GM12875 (cell line): ENCODE measurements at regions not wholly inside any gene's neighbourhood (a gene's known extent, or its start where the extent isn't known, plus 50 kb on each side); places are given as distances from the start of the nearest gene placed in this dataset.

ENCODE experiments used
- H3K4me3 ChIP-seq: one replicate; pipeline ENCODE4 v1.5.1; 2011; ENCODE audit warnings: low read depth, low read length, control low read depth
- TF ChIP-seq, protein P1 (sequence below): IDR thresholded peaks from 2 replicates; pipeline ENCODE4 v1.5.1; 2011; ENCODE audit warnings: low read depth, mild to moderate bottlenecking, control low read depth, inconsistent platforms, low read length, moderate library complexity, borderline replicate concordance; ENCODE audit not compliant: insufficient read depth

DNA sequence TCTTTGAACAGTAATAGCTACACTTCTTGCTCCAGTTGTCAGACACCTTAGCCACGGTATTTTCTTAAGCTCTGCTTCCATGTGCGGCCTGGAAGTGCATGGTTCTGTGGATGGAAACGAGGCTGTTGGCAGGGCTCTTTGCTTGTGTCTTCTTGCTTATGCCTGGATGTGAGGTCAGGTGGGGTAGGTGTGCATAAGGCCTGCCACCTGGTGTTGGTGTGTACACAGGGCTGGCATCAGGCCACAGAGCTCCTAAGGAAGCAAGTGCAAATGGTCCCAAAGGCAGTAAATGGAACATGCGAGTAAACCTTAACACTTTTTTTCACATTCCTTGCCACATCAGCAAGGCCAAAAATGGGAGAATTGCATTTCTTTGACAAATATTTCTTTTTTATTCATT lies 158.1 kb upstream of the GMDS start:
- TF ChIP-seq, protein P1, sequence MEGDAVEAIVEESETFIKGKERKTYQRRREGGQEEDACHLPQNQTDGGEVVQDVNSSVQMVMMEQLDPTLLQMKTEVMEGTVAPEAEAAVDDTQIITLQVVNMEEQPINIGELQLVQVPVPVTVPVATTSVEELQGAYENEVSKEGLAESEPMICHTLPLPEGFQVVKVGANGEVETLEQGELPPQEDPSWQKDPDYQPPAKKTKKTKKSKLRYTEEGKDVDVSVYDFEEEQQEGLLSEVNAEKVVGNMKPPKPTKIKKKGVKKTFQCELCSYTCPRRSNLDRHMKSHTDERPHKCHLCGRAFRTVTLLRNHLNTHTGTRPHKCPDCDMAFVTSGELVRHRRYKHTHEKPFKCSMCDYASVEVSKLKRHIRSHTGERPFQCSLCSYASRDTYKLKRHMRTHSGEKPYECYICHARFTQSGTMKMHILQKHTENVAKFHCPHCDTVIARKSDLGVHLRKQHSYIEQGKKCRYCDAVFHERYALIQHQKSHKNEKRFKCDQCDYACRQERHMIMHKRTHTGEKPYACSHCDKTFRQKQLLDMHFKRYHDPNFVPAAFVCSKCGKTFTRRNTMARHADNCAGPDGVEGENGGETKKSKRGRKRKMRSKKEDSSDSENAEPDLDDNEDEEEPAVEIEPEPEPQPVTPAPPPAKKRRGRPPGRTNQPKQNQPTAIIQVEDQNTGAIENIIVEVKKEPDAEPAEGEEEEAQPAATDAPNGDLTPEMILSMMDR, result no peak
- H3K4me3 ChIP-seq, result no peak overlapping the region

DNA sequence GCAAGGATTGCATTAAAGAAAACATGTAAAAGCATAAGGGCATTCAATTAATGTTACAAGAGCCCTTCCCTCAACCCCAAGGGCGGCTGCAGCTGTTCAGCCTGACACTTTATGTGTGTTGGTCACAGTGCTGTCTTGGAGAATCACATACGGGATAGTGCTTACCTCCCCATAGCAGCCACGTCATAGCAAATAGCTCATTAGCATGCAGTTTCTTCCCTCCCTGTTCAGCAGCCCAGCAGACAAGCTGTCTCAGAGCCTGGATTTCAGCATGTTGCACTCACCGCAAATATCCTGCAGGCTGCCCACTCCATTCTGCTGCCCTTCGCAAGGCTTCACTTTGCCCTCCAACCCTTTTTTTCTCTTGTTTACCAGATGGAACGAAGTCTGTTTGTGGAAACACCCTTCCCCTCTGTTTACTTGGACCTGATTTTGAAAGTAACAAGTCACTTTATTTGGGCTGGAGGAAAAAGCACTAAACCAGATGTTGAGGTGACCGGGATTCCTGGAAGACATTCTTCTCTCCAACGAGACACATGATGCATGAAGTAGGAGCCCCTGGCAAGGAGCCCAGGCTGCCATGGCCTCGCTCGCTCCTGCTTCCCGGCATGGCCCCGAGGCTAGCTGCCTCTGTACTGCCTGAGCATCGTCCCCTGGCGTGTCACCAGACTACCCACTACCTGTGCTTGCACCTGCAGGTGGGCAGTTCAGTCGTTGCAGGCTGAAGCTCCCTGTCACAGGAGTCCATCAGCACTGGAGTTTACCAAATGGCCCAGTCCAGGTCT lies 151.6 kb upstream of the GMDS start:
- H3K4me3 ChIP-seq, result no peak overlapping the region

DNA sequence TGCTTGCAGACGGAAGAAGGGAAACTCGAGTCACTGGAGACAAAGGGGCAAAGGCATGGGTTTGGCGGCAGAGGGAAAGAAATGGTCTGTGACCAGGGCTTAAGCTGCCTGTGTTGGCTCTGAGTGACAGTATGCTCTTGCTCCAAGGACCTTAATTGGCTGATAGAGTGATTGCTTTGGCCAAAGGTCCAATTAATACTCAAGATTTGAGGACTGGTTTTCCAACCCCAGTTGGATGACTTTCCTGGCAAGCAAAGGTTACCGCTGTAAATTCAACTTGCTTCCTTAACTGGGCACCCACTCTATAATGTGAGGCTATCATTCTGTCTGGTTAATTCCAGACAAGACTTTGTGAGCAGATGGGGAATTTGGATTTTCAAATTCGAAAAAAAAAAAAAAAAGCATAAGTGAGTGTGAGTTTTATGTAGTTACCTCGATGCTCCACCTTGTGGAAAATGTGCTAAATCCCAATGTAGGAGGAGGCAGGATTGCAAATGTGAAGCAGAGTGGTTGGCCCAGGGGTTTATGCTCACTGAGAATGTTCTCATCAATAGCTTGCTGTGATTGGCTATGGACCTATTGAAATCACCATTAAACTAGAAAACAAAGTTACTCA lies 150.7 kb upstream of the GMDS start:
- H3K4me3 ChIP-seq, result no peak overlapping the region
- TF ChIP-seq, protein P1, result no peak

More for the DNA sequence above, 151.6 kb upstream of the GMDS start:
- TF ChIP-seq, protein P1, result no peak

DNA sequence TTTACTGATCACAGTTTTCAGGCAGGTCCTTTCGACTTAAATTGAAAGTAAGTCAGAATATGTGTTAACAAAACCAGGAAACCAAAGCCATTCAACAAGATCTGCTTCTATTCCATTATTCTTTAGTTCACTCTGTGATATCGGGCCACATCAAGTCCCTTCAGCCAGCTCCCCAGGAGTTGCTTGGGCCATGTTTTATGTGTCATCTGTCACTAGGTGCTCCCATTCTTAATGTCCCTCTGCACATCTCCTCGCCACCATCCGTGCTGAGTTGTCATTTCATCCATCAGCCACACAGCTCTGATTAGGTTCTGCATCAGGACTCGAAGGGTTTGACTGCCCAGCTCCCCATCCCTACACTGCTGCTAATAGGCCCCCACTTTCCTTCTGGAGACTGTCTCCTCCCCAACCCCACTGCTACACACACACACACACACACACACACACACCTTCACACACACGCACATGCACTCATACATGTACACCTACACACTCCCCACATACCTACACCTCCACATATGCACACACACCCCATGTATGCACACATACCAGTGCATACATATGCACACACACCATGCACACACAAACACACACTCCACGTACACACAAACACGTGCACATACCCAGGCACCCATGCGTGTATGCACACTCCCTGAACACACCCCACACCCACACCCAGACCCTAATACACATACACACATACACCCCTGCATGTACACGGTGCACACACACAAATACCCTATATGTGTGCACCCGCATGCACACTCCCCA lies 143.3 kb upstream of the GMDS start:
- no peak overlapping the region for H3K4me3 ChIP-seq
- TF ChIP-seq, protein P1, result no peak

DNA sequence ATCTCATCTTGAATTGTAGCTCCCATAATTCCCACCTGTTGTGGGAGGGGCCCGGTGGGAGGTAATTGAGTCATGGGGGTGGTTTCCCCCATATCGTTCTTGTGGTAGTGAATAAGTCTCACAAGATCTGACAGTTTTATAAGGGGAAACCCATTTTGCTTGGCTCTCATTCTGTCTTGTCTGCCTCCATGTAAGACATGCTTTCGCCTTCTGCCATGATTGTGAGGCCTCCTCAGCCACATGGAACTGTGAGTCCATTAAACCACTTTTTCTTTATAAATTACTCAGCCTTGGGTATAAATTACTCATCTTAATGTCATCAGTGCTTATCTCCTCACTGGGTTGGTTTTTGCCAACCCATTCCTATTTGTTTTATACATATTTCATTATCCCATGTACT lies 142.0 kb upstream of the GMDS start:
- TF ChIP-seq, protein P1, result no peak
- H3K4me3 ChIP-seq, result no peak overlapping the region

DNA sequence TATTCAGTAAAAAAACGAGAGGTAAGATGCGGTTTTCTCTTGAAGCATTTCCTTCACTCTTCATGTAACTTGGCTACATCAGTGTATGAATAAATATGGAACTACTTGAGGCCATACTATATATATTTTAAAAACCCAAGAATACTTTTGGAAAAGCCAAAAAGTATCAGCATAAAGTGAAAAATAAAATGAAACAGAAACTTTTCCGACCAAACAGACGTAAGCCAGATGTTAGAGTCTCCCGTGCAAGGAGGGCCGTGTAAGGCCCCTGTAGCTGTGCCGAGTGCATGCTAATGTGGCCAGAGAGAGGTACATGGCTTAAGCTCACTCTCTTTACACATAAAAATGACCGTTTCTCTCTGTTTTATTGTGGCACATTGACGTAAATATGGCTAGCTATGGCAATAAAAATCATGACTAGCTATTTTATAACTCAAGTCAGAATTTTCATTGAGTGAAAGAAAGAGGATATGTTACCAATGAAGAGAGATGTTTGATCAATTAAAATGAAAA lies 140.1 kb upstream of the GMDS start:
- TF ChIP-seq, protein P1, result no peak
- no peak overlapping the region for H3K4me3 ChIP-seq

DNA sequence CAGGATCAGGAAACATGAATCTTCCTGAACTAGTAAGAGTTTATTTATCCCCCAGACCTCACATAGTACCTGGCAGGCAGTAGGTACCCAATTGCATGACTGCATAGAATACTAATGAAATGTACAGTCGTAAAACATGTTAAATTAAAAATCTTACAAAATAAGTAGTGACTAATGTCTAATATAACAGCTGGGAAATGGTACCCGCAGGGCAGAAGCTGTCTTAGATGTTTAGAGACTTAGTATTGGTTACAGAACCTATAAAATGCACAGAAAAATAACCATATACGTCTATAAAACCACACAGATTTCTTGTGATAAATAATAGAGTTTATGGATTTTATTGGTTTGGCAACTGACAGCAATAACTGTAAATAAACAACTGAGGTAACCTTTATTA lies 139.1 kb upstream of the GMDS start:
- TF ChIP-seq, protein P1, result no peak

More for the DNA sequence above, 139.1 kb upstream of the GMDS start:
- H3K4me3 ChIP-seq, result no peak overlapping the region
